ENCODE measurements at regions not wholly inside any gene's neighbourhood (a gene's known extent, or its start where the extent isn't known, plus 50 kb on each side); places are given as distances from the start of the nearest gene placed in this dataset.

GRCh38 chr15:53246404-53246803 lies 456.3 kb upstream of the ONECUT1 start:
- no peak for TF ChIP-seq POLR2A (IDR thresholded peaks at IDR 0.05)
- no peak for TF ChIP-seq CTCF (IDR thresholded peaks at IDR 0.05)
- WGBS, 2 donors = 77 to 100% methylated on average over 1 of the region's 1 CpG
- H3K4me3 ChIP-seq = no peak overlapping the region
- no peaks in the 10 kb centered on the region for H3K27me3 ChIP-seq
- no peak overlapping the region for H3K27ac ChIP-seq
- no peaks in the 10 kb centered on the region for H3K36me3 ChIP-seq
- no peaks in the 10 kb centered on the region for H3K4me1 ChIP-seq
- intact Hi-C loops (cut with DNase I) = no loop called here
- DNase-seq = no peak
- H3K9me3 ChIP-seq = no peaks in the 10 kb centered on the region

- TF ChIP-seq POLR2A (IDR thresholded peaks at IDR 0.05) (no peak), CTCF (IDR thresholded peaks at IDR 0.05) (no peak)
- intact Hi-C loops (cut with DNase I) = no loop called here
These were observed 443.7 kb upstream of the ONECUT1 start for GRCh38 chr15:53233801-53234200.

GRCh38 chr15:53230473-53230872 lies 440.3 kb upstream of the ONECUT1 start:
- H3K27me3 ChIP-seq = no peaks in the 10 kb centered on the region
- H3K4me3 ChIP-seq = no peak overlapping the region
- H3K36me3 ChIP-seq = no peaks in the 10 kb centered on the region
- H3K27ac ChIP-seq = no peak overlapping the region
- 27 to 37% methylated on average over 1 of the region's 1 CpG for WGBS, 2 donors
- no peaks in the 10 kb centered on the region for H3K4me1 ChIP-seq
- intact Hi-C loops (cut with DNase I) = no loop called here
- no peak for TF ChIP-seq CTCF (IDR thresholded peaks at IDR 0.05)
- TF ChIP-seq POLR2A (IDR thresholded peaks at IDR 0.05) = no peak
- H3K9me3 ChIP-seq = no peaks in the 10 kb centered on the region
- no peak for DNase-seq

More at GRCh38 chr15:53233801-53234200, 443.7 kb upstream of the ONECUT1 start:
- H3K4me1 ChIP-seq = no peaks in the 10 kb centered on the region
- 20 to 21% methylated on average over 2 of the region's 2 CpGs for WGBS, 2 donors
- DNase-seq = no peak
- no peaks in the 10 kb centered on the region for H3K9me3 ChIP-seq
- no peaks in the 10 kb centered on the region for H3K36me3 ChIP-seq
- no peak overlapping the region for H3K4me3 ChIP-seq
- no peaks in the 10 kb centered on the region for H3K27me3 ChIP-seq
- no peak overlapping the region for H3K27ac ChIP-seq

- 75 to 87% methylated on average over 2 of the region's 2 CpGs for WGBS, 2 donors
- H3K27ac ChIP-seq = no peak overlapping the region
- intact Hi-C loops (cut with DNase I) = no loop called here
- no peaks in the 10 kb centered on the region for H3K27me3 ChIP-seq
- no peak for TF ChIP-seq CTCF (IDR thresholded peaks at IDR 0.05)
- no peak overlapping the region for H3K4me3 ChIP-seq
- H3K36me3 ChIP-seq = no peaks in the 10 kb centered on the region
- H3K4me1 ChIP-seq = no peaks in the 10 kb centered on the region
- no peak for DNase-seq
- H3K9me3 ChIP-seq = no peaks in the 10 kb centered on the region
These were observed 436.4 kb upstream of the ONECUT1 start for GRCh38 chr15:53226559-53226958.

- H3K36me3 ChIP-seq = no peaks in the 10 kb centered on the region
- no peak overlapping the region for H3K4me3 ChIP-seq
- H3K4me1 ChIP-seq = no peaks in the 10 kb centered on the region
- intact Hi-C loops (cut with DNase I) = no loop called here
- no peaks in the 10 kb centered on the region for H3K9me3 ChIP-seq
- no peaks in the 10 kb centered on the region for H3K27me3 ChIP-seq
- no peak for DNase-seq
- TF ChIP-seq CTCF (IDR thresholded peaks at IDR 0.05) = no peak
- TF ChIP-seq POLR2A (IDR thresholded peaks at IDR 0.05) = no peak
- WGBS, 2 donors = 58 to 74% methylated on average over 3 of the region's 3 CpGs
- no peak overlapping the region for H3K27ac ChIP-seq
These were observed 435.6 kb upstream of the ONECUT1 start for GRCh38 chr15:53225781-53226180.
